ENCODE measurements at regions not wholly inside any gene's neighbourhood (a gene's known extent, or its start where the extent isn't known, plus 50 kb on each side); places are given as distances from the start of the nearest gene placed in this dataset.

- no peak for TF ChIP-seq CTCF (conservative IDR thresholded peaks at IDR 0.05; ENCODE audit: low read depth)
- H3K27ac ChIP-seq: no peak overlapping the region
- ChIA-PET POLR2A (ENCODE audit: low non-redundant PET) (no interaction called here), CTCF (interaction anchor here (0.6 kb wide), 1 partner anchor 327 kb away, joined by 3 read pairs; no protein-coding TSS in a partner anchor)
- no peak for DNase-seq (ENCODE audit: low spot score)
These were observed 1730.1 kb upstream of the PRR20A start for GRCh38 chr13:55410398-55411330.

GRCh38 chr13:55418095-55418494, 1722.6 kb upstream of the PRR20A start:
- POLR2A ChIA-PET (ENCODE audit: low non-redundant PET): no interaction called here
- CTCF ChIA-PET: no interaction called here
- no peak for DNase-seq (ENCODE audit: low spot score)
- no peak for TF ChIP-seq CTCF (conservative IDR thresholded peaks at IDR 0.05; ENCODE audit: low read depth)
- no peak overlapping the region for H3K27ac ChIP-seq

- POLR2A ChIA-PET (ENCODE audit: low non-redundant PET): no interaction called here
These were observed 1707.9 kb upstream of the PRR20A start for GRCh38 chr13:55432814-55433213.

GRCh38 chr13:55437162-55437561, 1703.6 kb upstream of the PRR20A start:
- no peak overlapping the region for H3K27ac ChIP-seq
- CTCF ChIA-PET: no interaction called here
- POLR2A ChIA-PET (ENCODE audit: low non-redundant PET): no interaction called here

More at GRCh38 chr13:55432814-55433213, 1707.9 kb upstream of the PRR20A start:
- DNase-seq (ENCODE audit: low spot score): peak; percentile 32
- TF ChIP-seq CTCF (conservative IDR thresholded peaks at IDR 0.05; ENCODE audit: low read depth): no peak
- no peak overlapping the region for H3K27ac ChIP-seq
- CTCF ChIA-PET: interaction anchor here (0.5 kb wide), 1 partner anchor 1556 kb away, joined by 7 read pairs; no protein-coding TSS in a partner anchor

GRCh38 chr13:55439450-55439849, 1701.3 kb upstream of the PRR20A start:
- no peak overlapping the region for H3K27ac ChIP-seq
- no peak for TF ChIP-seq CTCF (conservative IDR thresholded peaks at IDR 0.05; ENCODE audit: low read depth)
- ChIA-PET POLR2A (ENCODE audit: low non-redundant PET) (no interaction called here), CTCF (no interaction called here)
- no peak for DNase-seq (ENCODE audit: low spot score)

More at GRCh38 chr13:55437162-55437561, 1703.6 kb upstream of the PRR20A start:
- no peak for TF ChIP-seq CTCF (conservative IDR thresholded peaks at IDR 0.05; ENCODE audit: low read depth)
- DNase-seq (ENCODE audit: low spot score): no peak

- no peak for TF ChIP-seq CTCF (conservative IDR thresholded peaks at IDR 0.05; ENCODE audit: low read depth)
- CTCF ChIA-PET: no interaction called here
- DNase-seq (ENCODE audit: low spot score): no peak
- POLR2A ChIA-PET (ENCODE audit: low non-redundant PET): no interaction called here
- H3K27ac ChIP-seq: no peak overlapping the region
These were observed 1700.1 kb upstream of the PRR20A start for GRCh38 chr13:55440465-55441085.

Data from RWPE1 (cell line).